Activated B cell treated with CpG ODN at 0.5 μM for 24 hours (primary cell): ENCODE measurements at regions not wholly inside any gene's neighbourhood (a gene's known extent, or its start where the extent isn't known, plus 50 kb on each side); places are given as distances from the start of the nearest gene placed in this dataset.
"Not testable (repeated sequence)": the region's sequence is repeated elsewhere in the genome, so short reads cannot be mapped to it uniquely, and the experiment has no call there.

Experiments
- ATAC-seq: fragments of 200-7000 bp; cut with Tn5 transposase; one replicate; pipeline ENCODE4 v1.10.0; 2021; ENCODE audit warnings: low read depth, mild to moderate bottlenecking, moderate library complexity
- CTCF ChIA-PET: fragments of 350-600 bp; sonication (Branson Sonifier 250); formaldehyde crosslinking; loops from one replicate; lab custom pipeline; 2021; ENCODE audit warnings: antibody characterized with exemption; lab: Charles Lee
- POLR2A ChIA-PET: fragments of 350-600 bp; sonication (Branson Sonifier 250); formaldehyde crosslinking; loops from one replicate; lab custom pipeline; 2021; ENCODE audit warnings: antibody characterized with exemption; lab: Charles Lee
- DNase-seq: peaks from one replicate; pipeline ENCODE4 v3.0.0; 2022
- H3K27ac Mint-ChIP-seq: one replicate; pipeline ENCODE4 v1.8.0; 2020; ENCODE audit warnings: mixed read lengths
- H3K27me3 Mint-ChIP-seq: one replicate; pipeline ENCODE4 v1.8.0; 2021; ENCODE audit warnings: mixed read lengths
- H3K36me3 Mint-ChIP-seq: one replicate; pipeline ENCODE4 v1.8.0; 2021; ENCODE audit warnings: low read depth, mixed read lengths
- H3K4me1 Mint-ChIP-seq: one replicate; pipeline ENCODE4 v1.8.0; 2021; ENCODE audit warnings: mixed read lengths
- H3K4me3 Mint-ChIP-seq: one replicate; pipeline ENCODE4 v1.8.0; 2020; ENCODE audit warnings: mild to moderate bottlenecking, mixed read lengths
- H3K9me3 Mint-ChIP-seq: one replicate; pipeline ENCODE4 v1.8.0; 2020; ENCODE audit warnings: mixed read lengths
- CTCF ChIP-seq: fragments of 200-600 bp; IDR thresholded peaks from one replicate; pipeline ENCODE4 v1.8.0; 2022; ENCODE audit warnings: antibody characterized with exemption, mild to moderate bottlenecking
- intact Hi-C: fragments of 100-400 bp; cut with micrococcal nuclease; formaldehyde crosslinking; loops from one replicate; pipeline ENCODE4 v1.15.1; 2024

GRCh38 chr1:116289193-116289592, 83.9 kb upstream of the ATP1A1 start:
- intact Hi-C loops, result no loop called here
- no peak for TF ChIP-seq CTCF
- ChIA-PET CTCF (no interaction called here), POLR2A (no interaction called here)
- DNase-seq, result no peak
- H3K27me3 Mint-ChIP-seq, result peaks cover 13% of the 10 kb centered on the region
- no peaks in the 10 kb centered on the region for H3K4me1 Mint-ChIP-seq
- no peak for ATAC-seq
- H3K27ac Mint-ChIP-seq, result no peak overlapping the region
- no peaks in the 10 kb centered on the region for H3K36me3 Mint-ChIP-seq
- no peak overlapping the region for H3K4me3 Mint-ChIP-seq
- no peaks in the 10 kb centered on the region for H3K9me3 Mint-ChIP-seq

- Mint-ChIP-seq H3K36me3 (no peaks in the 10 kb centered on the region), H3K9me3 (no peaks in the 10 kb centered on the region), H3K27me3 (peaks cover 9% of the 10 kb centered on the region), H3K4me3 (no peak overlapping the region), H3K4me1 (no peaks in the 10 kb centered on the region), H3K27ac (no peak overlapping the region)
- POLR2A ChIA-PET, result no interaction called here
- DNase-seq, result no peak
- ATAC-seq, result no peak
- CTCF ChIA-PET, result no interaction called here
- intact Hi-C loops, result no loop called here
- TF ChIP-seq CTCF, result no peak
Measured at GRCh38 chr1:116290085-116290705, 82.8 kb upstream of the ATP1A1 start.

- no peaks in the 10 kb centered on the region for H3K9me3 Mint-ChIP-seq
- POLR2A ChIA-PET, result no interaction called here
- no peak overlapping the region for H3K4me3 Mint-ChIP-seq
- TF ChIP-seq CTCF, result no peak
- CTCF ChIA-PET, result no interaction called here
- H3K36me3 Mint-ChIP-seq, result no peaks in the 10 kb centered on the region
- ATAC-seq (no peak), DNase-seq (no peak)
- intact Hi-C loops, result no loop called here
- H3K27ac Mint-ChIP-seq, result no peak overlapping the region
- H3K27me3 Mint-ChIP-seq, result peaks cover 6% of the 10 kb centered on the region
- H3K4me1 Mint-ChIP-seq, result no peaks in the 10 kb centered on the region
Measured at GRCh38 chr1:116291024-116291423, 82.0 kb upstream of the ATP1A1 start.

GRCh38 chr1:116292929-116293725, 79.9 kb upstream of the ATP1A1 start:
- Mint-ChIP-seq H3K9me3 (peaks cover 3% of the 10 kb centered on the region), H3K27me3 (peaks cover 4% of the 10 kb centered on the region), H3K4me3 (no peak overlapping the region), H3K36me3 (no peaks in the 10 kb centered on the region), H3K27ac (no peak overlapping the region), H3K4me1 (no peaks in the 10 kb centered on the region)
- intact Hi-C loops, result no loop called here
- ATAC-seq, result no peak
- CTCF ChIA-PET, result no interaction called here
- no peak for TF ChIP-seq CTCF
- POLR2A ChIA-PET, result no interaction called here
- no peak for DNase-seq

DNA sequence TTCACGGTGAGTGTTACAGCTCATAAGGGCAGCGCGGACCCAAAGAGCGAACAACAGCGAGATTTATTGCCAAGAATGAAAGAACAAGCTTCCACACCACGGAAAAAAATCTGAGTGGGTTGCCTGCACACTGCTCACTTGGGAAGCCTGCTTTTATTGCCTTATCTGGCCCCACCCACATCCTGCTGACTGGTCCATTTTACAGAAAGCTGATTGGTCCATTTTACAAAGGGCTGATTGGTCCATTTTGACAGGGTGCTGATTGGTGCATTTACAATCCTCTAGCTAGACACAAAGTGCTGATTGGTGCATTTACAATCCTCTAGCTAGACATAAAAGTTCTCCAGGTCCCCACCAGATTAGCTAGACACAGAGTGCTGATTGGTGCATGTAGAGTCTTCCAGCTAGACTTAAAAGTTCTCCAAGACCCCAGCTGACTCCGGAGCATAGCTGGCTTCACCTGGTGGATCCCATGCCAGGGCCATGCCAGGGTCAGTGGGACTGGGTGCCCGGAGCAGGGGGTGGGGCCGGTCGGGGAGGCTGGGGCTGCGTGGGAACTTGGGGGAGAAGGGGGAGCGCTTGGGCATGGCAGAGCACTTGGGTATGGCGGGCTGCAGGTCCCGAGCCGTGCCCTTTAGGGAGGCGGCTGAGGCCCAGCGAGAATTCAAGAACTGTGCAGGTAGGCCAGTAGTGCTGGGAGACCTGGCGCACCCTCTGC, 75.4 kb upstream of the ATP1A1 start:
- H3K9me3 Mint-ChIP-seq, result peaks cover 3% of the 10 kb centered on the region
- POLR2A ChIA-PET, result no interaction called here
- no peak overlapping the region for H3K27ac Mint-ChIP-seq
- H3K4me1 Mint-ChIP-seq, result no peaks in the 10 kb centered on the region
- intact Hi-C loops, result no loop called here
- CTCF ChIA-PET, result no interaction called here
- no peak for DNase-seq
- H3K36me3 Mint-ChIP-seq, result no peaks in the 10 kb centered on the region
- no peaks in the 10 kb centered on the region for H3K27me3 Mint-ChIP-seq
- H3K4me3 Mint-ChIP-seq, result no peak overlapping the region
- no peak for ATAC-seq
- no peak for TF ChIP-seq CTCF

DNA sequence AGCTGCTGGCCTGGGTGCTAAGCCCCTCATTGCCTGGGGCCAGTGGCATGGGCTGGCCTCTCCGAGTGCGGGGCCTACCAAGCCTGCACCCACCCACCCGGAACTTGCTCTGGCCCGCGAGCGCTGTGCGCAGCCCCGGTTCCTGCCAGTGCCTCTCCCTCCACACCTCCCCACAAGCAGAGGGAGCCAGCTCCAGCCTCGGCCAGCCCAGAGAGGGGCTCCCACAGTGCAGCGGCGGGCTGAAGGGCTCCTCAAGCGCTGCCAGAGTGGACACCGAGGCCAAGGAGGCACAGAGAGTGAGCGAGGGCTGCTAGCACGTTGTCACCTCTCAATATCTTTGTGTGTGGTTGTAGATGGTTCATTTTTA, 74.8 kb upstream of the ATP1A1 start:
- H3K4me3 Mint-ChIP-seq, intact Hi-C loops, ATAC-seq, H3K36me3 Mint-ChIP-seq, CTCF ChIA-PET, H3K27ac Mint-ChIP-seq, H3K4me1 Mint-ChIP-seq, POLR2A ChIA-PET, H3K27me3 Mint-ChIP-seq, H3K9me3 Mint-ChIP-seq, DNase-seq: not testable (repeated sequence)
